Esophagus (tissue), 2 donors: ENCODE measurements at regions not wholly inside any gene's neighbourhood (a gene's known extent, or its start where the extent isn't known, plus 50 kb on each side); places are given as distances from the start of the nearest gene placed in this dataset.

Experiments used
- H3K27ac ChIP-seq, 2 donors: one replicate each; pipeline ENCODE4 v1.5.1; 2013; ENCODE audit warnings: low read depth in 2 of 2, mild to moderate bottlenecking in 2 of 2, inconsistent platforms in 1 of 2, low read length in 1 of 2, moderate library complexity in 1 of 2
- H3K27me3 ChIP-seq, 2 donors: one replicate each; pipeline ENCODE4 v1.6.1; 2013; ENCODE audit warnings: low read length in 2 of 2, control low read depth in 1 of 2, mild to moderate bottlenecking in 1 of 2; ENCODE audit not compliant: insufficient read depth in 2 of 2, control insufficient read depth in 1 of 2
- H3K36me3 ChIP-seq, 2 donors: one replicate each; pipeline ENCODE4 v1.6.1; 2013; ENCODE audit warnings: low read length in 1 of 2; ENCODE audit not compliant: control insufficient read depth in 2 of 2, insufficient read depth in 2 of 2
- H3K4me1 ChIP-seq, 2 donors: one replicate each; pipeline ENCODE4 v1.6.1; 2013; ENCODE audit warnings: low read length in 1 of 2; ENCODE audit not compliant: control insufficient read depth in 2 of 2, insufficient read depth in 2 of 2
- H3K4me3 ChIP-seq, 2 donors: one replicate each; pipeline ENCODE4 v1.5.1; 2013; ENCODE audit warnings: low read length in 2 of 2, mild to moderate bottlenecking in 2 of 2, low read depth in 1 of 2, moderate library complexity in 1 of 2
- H3K9me3 ChIP-seq, 2 donors: one replicate each; pipeline ENCODE4 v1.6.1; 2013; ENCODE audit warnings: mild to moderate bottlenecking in 2 of 2, low read depth in 1 of 2, low read length in 1 of 2, moderate library complexity in 1 of 2; ENCODE audit not compliant: control insufficient read depth in 2 of 2, insufficient read depth in 1 of 2
- WGBS, 2 donors: extraction: QIAGEN DNeasy Blood & Tissue Kit; methylation state at CpG; one replicate each; pipeline ENCODE4 v1.1.7; 2013; 5-methylcytosine and 5-hydroxymethylcytosine counted together
- donor health status: healthy with polysubstance abuse.
- donor health status: Bipolar disorder and iron deficiency.

DNA sequence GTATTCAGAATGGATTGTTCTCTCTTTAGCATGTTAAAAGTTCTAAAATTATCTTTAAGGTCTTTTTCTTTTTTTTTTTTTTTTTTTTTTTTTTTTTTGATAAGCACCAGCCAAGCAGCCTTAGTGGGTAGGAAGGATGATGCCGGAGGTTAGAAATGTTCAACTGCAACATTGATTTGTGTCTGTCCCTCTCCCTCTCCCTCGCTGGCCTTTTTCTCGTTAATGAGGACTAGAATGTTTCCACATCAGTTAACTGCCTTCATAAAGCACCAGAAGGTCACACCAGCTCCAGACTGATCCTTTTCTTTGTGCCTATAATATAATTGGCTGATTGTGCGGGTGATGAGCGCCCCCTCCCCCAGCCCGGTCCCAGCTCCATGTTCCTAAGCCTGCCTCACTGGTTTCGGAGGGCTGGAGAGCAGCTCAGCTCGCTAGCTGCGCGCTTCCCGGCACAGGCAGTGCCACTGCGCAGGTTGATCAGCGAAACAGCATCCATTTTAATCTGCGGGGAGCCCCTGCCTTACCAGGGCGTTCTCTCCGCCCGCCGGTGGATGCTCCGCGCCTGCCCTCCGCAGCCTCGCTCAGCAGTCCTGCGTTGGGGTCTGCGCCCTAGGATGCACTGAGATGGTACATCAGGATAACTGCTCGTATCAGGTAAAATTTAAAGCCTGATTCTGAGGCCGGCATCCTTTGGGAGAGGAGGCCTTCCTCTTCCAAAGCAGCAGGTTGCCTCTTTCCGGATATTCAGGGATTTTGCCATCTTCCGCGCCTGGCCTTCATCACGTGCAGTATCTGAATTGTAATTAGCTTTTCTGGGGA is 148.9 kb upstream of the IL12A start, which contains the start of gene SCHIP1:
Gene SCHIP1, plus strand, starts transcription at position 301 of the 819 bp plus-strand sequence.
- Histone ChIP-seq H3K36me3 (no peaks in the 10 kb centered on the region), H3K4me1 (no peaks in the 10 kb centered on the region), H3K27ac (peak within 1 kb of the TSS in 1 of 2 donors; percentile 11), H3K9me3 (no peaks in the 10 kb centered on the region), H3K27me3 (no peaks in the 10 kb centered on the region), H3K4me3 (no peak within 1 kb of the TSS)
- WGBS, 2 donors: 54 to 74% methylated on average over 30 of the region's 30 CpGs

DNA sequence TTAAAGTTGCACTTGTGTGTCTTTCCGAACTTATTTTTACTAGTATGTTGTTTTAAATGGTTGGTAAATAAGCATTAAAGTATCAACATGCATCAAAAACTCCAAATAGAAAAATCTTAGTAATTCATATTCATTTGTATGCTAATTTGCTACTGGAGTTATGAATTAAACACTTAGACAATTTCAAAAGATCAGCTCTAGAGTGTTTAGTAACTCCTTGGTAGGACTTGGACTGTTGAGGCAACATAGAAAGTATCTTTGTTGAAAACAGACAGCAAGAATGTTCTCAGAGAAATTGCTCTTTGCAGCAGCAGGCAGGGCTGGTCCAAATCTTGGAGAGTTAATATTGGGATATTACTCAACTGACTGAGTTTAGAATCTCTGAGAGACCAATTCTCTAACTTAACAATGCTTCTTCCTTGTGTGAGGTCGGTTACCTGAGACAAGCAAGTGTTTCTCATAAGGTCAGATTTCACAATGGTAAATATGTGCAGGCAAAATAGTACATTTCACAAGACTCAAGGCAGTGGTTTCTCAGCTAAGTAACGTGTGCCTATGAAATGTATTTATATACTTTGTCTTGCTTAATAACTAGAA is 147.8 kb upstream of the IL12A start:
- no peak overlapping the region for H3K4me3 ChIP-seq
- H3K4me1 ChIP-seq: no peaks in the 10 kb centered on the region
- 57 to 63% methylated on average over 3 of the region's 3 CpGs for WGBS, 2 donors
- no peak overlapping the region for H3K27ac ChIP-seq
- no peaks in the 10 kb centered on the region for H3K36me3 ChIP-seq
- no peaks in the 10 kb centered on the region for H3K9me3 ChIP-seq
- H3K27me3 ChIP-seq: no peaks in the 10 kb centered on the region

DNA sequence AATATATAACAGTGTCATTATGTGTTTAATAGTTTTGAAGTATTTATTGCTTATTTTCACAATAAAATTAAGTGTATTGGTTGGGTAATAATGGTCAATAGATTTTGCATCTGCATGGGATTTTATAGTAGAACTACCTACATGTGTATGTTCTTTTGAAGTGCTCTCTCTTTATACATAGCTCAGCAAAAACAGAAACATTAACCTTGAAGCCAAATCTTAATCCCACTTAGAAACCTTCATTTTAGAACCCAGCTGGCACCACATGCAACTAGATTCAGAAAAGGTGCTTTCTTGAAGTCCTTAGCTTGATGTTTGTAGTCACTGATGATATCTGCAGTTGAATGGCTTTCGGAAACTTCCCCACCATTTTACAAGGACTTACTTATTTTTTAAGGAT is 146.9 kb upstream of the IL12A start:
- Histone ChIP-seq H3K9me3 (no peaks in the 10 kb centered on the region), H3K27ac (no peak overlapping the region), H3K4me1 (no peaks in the 10 kb centered on the region), H3K36me3 (no peaks in the 10 kb centered on the region), H3K27me3 (no peaks in the 10 kb centered on the region), H3K4me3 (no peak overlapping the region)
- 95 to 98% methylated on average over 1 of the region's 1 CpG for WGBS, 2 donors

DNA sequence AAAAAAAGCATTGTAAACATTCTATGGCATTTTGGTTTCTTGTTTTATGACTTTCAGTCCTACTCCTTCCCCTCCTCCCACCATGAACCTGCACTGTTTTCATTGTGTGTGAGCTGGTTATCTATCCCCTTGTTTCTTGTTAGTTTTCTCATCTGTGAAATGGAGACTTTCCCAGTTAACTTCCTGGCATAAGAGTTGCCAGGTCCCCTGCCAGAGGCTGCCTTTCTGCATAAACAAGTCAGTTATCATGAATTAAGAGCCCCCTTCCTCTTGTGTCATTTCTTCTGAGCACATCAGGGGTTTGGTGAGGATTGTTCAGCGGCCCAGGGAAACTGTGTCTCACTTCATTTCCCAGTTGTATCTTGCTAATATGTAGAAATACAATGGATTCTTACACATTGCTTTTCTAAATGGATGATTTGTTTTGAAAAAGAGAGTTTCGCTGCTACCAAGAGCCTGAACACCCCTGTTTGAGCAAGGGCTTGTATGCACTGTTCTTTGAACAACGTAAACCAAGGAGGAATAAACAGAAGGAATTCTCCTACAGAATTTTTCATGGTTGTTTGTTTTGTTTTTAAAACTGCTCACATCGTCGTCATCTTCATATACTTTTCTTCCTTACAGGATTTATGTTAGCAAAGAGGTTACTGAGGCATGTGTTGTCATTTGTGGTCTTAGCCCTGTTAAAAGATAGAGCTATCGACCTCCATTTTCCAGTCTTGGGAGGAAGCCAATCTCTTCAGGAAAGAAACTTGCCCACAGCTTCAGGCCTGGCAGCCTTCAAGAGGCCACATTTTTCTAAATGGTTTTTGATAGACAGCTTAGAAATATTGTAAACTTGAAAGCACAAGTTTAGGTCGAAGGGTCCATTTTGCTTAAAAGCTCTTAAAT is 144.6 kb upstream of the IL12A start:
- Histone ChIP-seq H3K9me3 (no peaks in the 10 kb centered on the region), H3K27me3 (no peaks in the 10 kb centered on the region), H3K4me1 (no peaks in the 10 kb centered on the region), H3K36me3 (no peaks in the 10 kb centered on the region), H3K27ac (no peak overlapping the region), H3K4me3 (no peak overlapping the region)
- 54 to 62% methylated on average over 7 of the region's 7 CpGs for WGBS, 2 donors

DNA sequence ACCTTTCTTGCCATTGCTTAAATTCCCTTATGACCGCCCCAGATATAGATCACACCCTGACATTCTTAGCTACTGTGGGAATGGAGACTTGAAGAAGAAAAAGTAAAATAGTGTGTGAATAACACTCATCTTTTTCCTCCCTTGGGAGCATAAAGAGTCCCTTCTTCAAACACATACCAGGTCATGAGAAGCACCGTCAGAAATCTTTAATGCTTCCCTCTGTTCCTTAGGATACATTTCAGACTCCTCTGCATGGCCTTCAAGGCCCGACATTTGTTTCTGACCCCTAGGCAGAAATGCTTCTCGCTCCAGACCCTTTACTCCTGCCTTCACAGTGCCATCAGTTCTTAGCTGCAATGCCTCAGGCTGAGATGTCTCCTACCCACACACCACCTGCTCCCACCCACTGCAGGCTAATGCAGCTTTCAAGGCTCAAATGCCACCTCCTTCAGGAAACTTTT is 143.8 kb upstream of the IL12A start:
- peak overlapping the region in 1 of 2 donors; percentile 6 for H3K27ac ChIP-seq
- H3K9me3 ChIP-seq: no peaks in the 10 kb centered on the region
- H3K27me3 ChIP-seq: no peaks in the 10 kb centered on the region
- no peaks in the 10 kb centered on the region for H3K36me3 ChIP-seq
- H3K4me1 ChIP-seq: no peaks in the 10 kb centered on the region
- WGBS, 2 donors: 76 to 82% methylated on average over 4 of the region's 4 CpGs
- no peak overlapping the region for H3K4me3 ChIP-seq

DNA sequence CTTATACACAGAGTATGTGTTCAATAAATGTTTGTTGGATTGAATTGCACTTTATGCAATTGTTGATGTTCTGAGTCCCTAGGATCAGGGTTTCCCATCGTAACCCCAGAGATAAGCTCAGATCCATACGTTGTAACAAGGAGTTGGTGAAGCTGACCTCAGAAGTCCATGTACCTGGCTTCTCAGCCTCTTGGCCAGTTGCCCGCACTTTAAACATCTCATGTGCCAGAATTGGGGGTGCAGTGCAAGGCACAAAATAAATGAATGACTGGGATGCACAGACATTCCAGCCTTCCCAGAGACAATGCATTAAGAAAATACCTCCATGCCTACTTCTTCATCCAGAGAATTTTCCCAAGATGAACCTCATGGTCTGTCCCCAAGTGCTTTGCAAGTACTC is 142.9 kb upstream of the IL12A start:
- Histone ChIP-seq H3K27ac (peak overlapping the region in 1 of 2 donors; percentile 16), H3K27me3 (no peaks in the 10 kb centered on the region), H3K4me3 (no peak overlapping the region), H3K36me3 (no peaks in the 10 kb centered on the region), H3K9me3 (no peaks in the 10 kb centered on the region), H3K4me1 (no peaks in the 10 kb centered on the region)
- WGBS, 2 donors: 73 to 81% methylated on average over 3 of the region's 3 CpGs

DNA sequence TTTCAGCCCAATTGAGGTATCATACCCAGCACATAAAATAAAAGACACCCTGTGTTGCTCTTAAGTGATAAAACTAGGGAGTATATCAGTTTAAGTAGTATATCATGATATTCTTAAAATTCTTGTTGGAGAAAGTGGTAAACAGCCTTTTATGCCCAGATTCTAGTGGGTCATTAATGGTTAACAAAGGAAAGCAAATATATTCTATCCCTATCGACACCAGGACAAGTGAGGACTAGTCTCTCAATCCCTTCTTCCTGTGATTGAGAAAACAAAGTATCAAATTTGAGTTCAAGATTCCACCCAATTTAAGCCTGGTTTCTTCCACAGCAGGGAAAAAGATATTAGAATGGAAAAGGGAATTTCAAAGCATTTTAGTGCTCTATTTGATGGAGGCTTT is 142.4 kb upstream of the IL12A start:
- H3K9me3 ChIP-seq: no peaks in the 10 kb centered on the region
- 42 to 55% methylated on average over 1 of the region's 1 CpG for WGBS, 2 donors
- H3K27ac ChIP-seq: no peak overlapping the region
- H3K27me3 ChIP-seq: no peaks in the 10 kb centered on the region
- no peak overlapping the region for H3K4me3 ChIP-seq
- H3K36me3 ChIP-seq: no peaks in the 10 kb centered on the region
- H3K4me1 ChIP-seq: no peaks in the 10 kb centered on the region

DNA sequence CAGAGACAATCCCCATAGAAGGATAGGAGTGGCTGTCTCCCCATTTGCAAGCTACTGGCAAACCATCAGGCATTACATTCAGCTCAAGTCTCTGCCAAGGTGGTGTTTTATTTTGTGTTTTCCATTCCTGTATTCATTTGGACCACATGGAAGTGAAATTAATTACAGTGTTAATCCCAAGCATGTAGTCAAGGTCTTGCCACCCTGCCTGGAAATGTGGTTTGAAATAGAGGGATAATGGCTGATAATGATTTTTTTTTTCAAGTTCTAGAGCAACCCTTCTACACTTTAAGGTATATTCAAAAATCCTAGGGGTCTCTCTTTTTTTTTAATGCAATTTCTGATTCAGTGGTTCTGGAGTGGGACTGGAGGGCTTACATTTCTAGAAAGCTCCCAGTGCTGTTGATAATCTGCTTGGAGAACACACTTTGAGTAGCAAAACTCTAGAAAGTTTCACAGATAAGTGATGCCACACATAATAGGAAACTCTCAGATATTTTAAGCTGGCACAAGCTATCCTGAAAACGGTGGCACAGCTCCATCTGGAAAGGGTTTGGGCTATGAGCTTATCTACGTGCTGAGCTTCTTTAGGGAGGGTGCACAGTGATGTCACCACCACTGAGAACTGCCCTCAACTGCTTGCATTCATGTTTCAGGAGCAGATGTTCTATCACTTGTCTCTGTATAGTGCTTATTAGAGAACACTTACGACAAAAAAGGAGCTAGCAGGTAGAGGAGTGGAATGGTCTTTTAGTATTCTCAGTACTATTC is 140.1 kb upstream of the IL12A start:
- no peak overlapping the region for H3K27ac ChIP-seq
- no peak overlapping the region for H3K4me3 ChIP-seq
- no peaks in the 10 kb centered on the region for H3K27me3 ChIP-seq
- H3K36me3 ChIP-seq: no peaks in the 10 kb centered on the region
- H3K4me1 ChIP-seq: peaks cover 2 to 3% of the 10 kb centered on the region in 2 donors
- no peaks in the 10 kb centered on the region for H3K9me3 ChIP-seq
- 49 to 58% methylated on average over 3 of the region's 3 CpGs for WGBS, 2 donors

DNA sequence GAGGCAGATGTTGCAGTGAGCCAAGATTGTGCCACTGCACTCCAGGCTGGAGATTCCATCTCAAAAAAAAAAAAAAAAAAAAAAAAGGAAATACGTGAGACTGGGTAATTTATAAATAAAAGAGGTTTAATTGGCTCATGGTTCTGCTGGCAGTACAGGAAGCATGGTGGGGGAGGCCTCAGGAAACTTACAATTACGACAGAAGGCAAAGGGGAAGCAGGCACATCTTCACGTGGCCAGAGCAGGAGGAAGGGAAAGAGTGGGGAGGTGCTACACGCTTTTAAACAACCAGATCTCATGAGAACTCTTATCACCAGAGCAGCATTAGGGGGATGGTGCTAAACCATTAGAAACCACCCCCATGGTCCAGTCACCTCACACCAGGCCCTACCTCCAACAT is 138.2 kb upstream of the IL12A start:
- 66 to 67% methylated on average over 4 of the region's 4 CpGs for WGBS, 2 donors
- Histone ChIP-seq H3K36me3 (no peaks in the 10 kb centered on the region), H3K27ac (no peak overlapping the region), H3K9me3 (no peaks in the 10 kb centered on the region), H3K4me3 (no peak overlapping the region), H3K4me1 (peaks cover 2 to 3% of the 10 kb centered on the region in 2 donors), H3K27me3 (no peaks in the 10 kb centered on the region)
